Nephron progenitor cell (in vitro differentiated cells): ENCODE measurements at regions not wholly inside any gene's neighbourhood (a gene's known extent, or its start where the extent isn't known, plus 50 kb on each side); places are given as distances from the start of the nearest gene placed in this dataset.

ENCODE experiments used
- DNase-seq: peaks from one replicate; pipeline ENCODE4 v3.0.0; 2021
- H3K27ac Mint-ChIP-seq: 2 replicates; pipeline ENCODE4 v1.8.0; 2021; ENCODE audit warnings: mild to moderate bottlenecking, moderate library complexity, mixed read lengths
- H3K27me3 Mint-ChIP-seq: 2 replicates; pipeline ENCODE4 v1.8.0; 2021; ENCODE audit warnings: mild to moderate bottlenecking, low read depth, mixed read lengths; ENCODE audit not compliant: poor library complexity
- H3K36me3 Mint-ChIP-seq: 2 replicates; pipeline ENCODE4 v1.8.0; 2021; ENCODE audit warnings: low read depth, mixed read lengths
- H3K4me1 Mint-ChIP-seq: 2 replicates; pipeline ENCODE4 v1.8.0; 2021; ENCODE audit warnings: mixed read lengths
- H3K4me3 Mint-ChIP-seq: 2 replicates; pipeline ENCODE4 v1.8.0; 2021; ENCODE audit warnings: mild to moderate bottlenecking, moderate library complexity, mixed read lengths
- H3K9me3 Mint-ChIP-seq: 2 replicates; pipeline ENCODE4 v1.8.0; 2021; ENCODE audit warnings: mild to moderate bottlenecking, moderate library complexity, mixed read lengths
- CTCF ChIP-seq: fragments of 200-600 bp; sonication (generic); IDR thresholded peaks from 2 replicates; pipeline ENCODE4 v1.5.0; 2021; ENCODE audit warnings: antibody characterized with exemption

- no peak overlapping the region for H3K27ac Mint-ChIP-seq
- H3K36me3 Mint-ChIP-seq = no peaks in the 10 kb centered on the region
- H3K27me3 Mint-ChIP-seq = no peaks in the 10 kb centered on the region
- TF ChIP-seq CTCF = no peak
- no peaks in the 10 kb centered on the region for H3K9me3 Mint-ChIP-seq
- peaks cover 24% of the 10 kb centered on the region for H3K4me1 Mint-ChIP-seq
- DNase-seq = no peak
- H3K4me3 Mint-ChIP-seq = no peak overlapping the region
These were observed 422.4 kb downstream of the ADGRL2 start for GRCh38 chr1:82223091-82223490.

GRCh38 chr1:82221721-82222120 is 421.0 kb downstream of the ADGRL2 start:
- H3K27me3 Mint-ChIP-seq = no peaks in the 10 kb centered on the region
- peaks cover 15% of the 10 kb centered on the region for H3K4me1 Mint-ChIP-seq
- no peak for TF ChIP-seq CTCF
- no peak for DNase-seq
- no peak overlapping the region for H3K4me3 Mint-ChIP-seq
- H3K36me3 Mint-ChIP-seq = no peaks in the 10 kb centered on the region
- H3K9me3 Mint-ChIP-seq = no peaks in the 10 kb centered on the region
- H3K27ac Mint-ChIP-seq = no peak overlapping the region

GRCh38 chr1:82220754-82221153 is 420.0 kb downstream of the ADGRL2 start:
- Mint-ChIP-seq H3K27ac (no peak overlapping the region), H3K36me3 (no peaks in the 10 kb centered on the region), H3K4me1 (peaks cover 17% of the 10 kb centered on the region), H3K9me3 (no peaks in the 10 kb centered on the region), H3K4me3 (no peak overlapping the region), H3K27me3 (no peaks in the 10 kb centered on the region)
- no peak for TF ChIP-seq CTCF
- DNase-seq = no peak

- Mint-ChIP-seq H3K36me3 (no peaks in the 10 kb centered on the region), H3K27me3 (no peaks in the 10 kb centered on the region), H3K27ac (no peak overlapping the region), H3K4me3 (no peak overlapping the region), H3K4me1 (peaks cover 23% of the 10 kb centered on the region), H3K9me3 (no peaks in the 10 kb centered on the region)
- TF ChIP-seq CTCF = no peak
- DNase-seq = no peak
These were observed 419.1 kb downstream of the ADGRL2 start for GRCh38 chr1:82219841-82220240.

- no peak overlapping the region for H3K27ac Mint-ChIP-seq
- TF ChIP-seq CTCF = no peak
- no peaks in the 10 kb centered on the region for H3K9me3 Mint-ChIP-seq
- peaks cover 23% of the 10 kb centered on the region for H3K4me1 Mint-ChIP-seq
- H3K4me3 Mint-ChIP-seq = no peak overlapping the region
- no peak for DNase-seq
- H3K27me3 Mint-ChIP-seq = no peaks in the 10 kb centered on the region
- no peaks in the 10 kb centered on the region for H3K36me3 Mint-ChIP-seq
These were observed 418.1 kb downstream of the ADGRL2 start for GRCh38 chr1:82218846-82219245.

- H3K36me3 Mint-ChIP-seq = no peaks in the 10 kb centered on the region
- no peaks in the 10 kb centered on the region for H3K9me3 Mint-ChIP-seq
- H3K4me1 Mint-ChIP-seq = peaks cover 14% of the 10 kb centered on the region
- H3K27me3 Mint-ChIP-seq = no peaks in the 10 kb centered on the region
- no peak for DNase-seq
- H3K4me3 Mint-ChIP-seq = no peak overlapping the region
- no peak for TF ChIP-seq CTCF
- H3K27ac Mint-ChIP-seq = no peak overlapping the region
These were observed 415.1 kb downstream of the ADGRL2 start for GRCh38 chr1:82215853-82216175.
